CD4-positive, alpha-beta memory T cell (primary cell): ENCODE measurements at regions not wholly inside any gene's neighbourhood (a gene's known extent, or its start where the extent isn't known, plus 50 kb on each side); places are given as distances from the start of the nearest gene placed in this dataset.

Experiments used
- CTCF ChIA-PET: fragments of 350-600 bp; sonication (Branson Sonifier 250); formaldehyde crosslinking; loops from one replicate; lab custom pipeline; 2021; ENCODE audit warnings: inconsistent platforms; ENCODE audit not compliant: partially characterized antibody; lab: Charles Lee
- POLR2A ChIA-PET: fragments of 350-600 bp; sonication (Branson Sonifier 250); formaldehyde crosslinking; loops from one replicate; lab custom pipeline; 2021; ENCODE audit not compliant: partially characterized antibody; lab: Charles Lee
- DNase-seq, 5 donors: peaks; one replicate each; pipeline versions ENCODE4 v3.0.0 to v3.0.0-alpha.2; 2020 to 2022; ENCODE audit warnings: mixed read lengths in 1 of 5
- H3K27ac ChIP-seq: one replicate; pipeline ENCODE4 v1.7.0; 2013; ENCODE audit warnings: low read depth, low read length
- H3K27me3 ChIP-seq: 2 replicates; pipeline ENCODE4 v1.7.0; 2013; ENCODE audit warnings: mild to moderate bottlenecking, low read length, moderate library complexity; ENCODE audit not compliant: insufficient read depth
- H3K36me3 ChIP-seq: 2 replicates; pipeline ENCODE4 v1.7.0; 2013; ENCODE audit warnings: mild to moderate bottlenecking, low read length, moderate library complexity; ENCODE audit not compliant: insufficient read depth
- H3K4me1 ChIP-seq: 2 replicates; pipeline ENCODE4 v1.7.0; 2013; ENCODE audit warnings: mild to moderate bottlenecking, low read length, moderate library complexity; ENCODE audit not compliant: insufficient read depth
- H3K4me3 ChIP-seq, 2 donors: one replicate each; pipeline ENCODE4 v1.7.0; 2013; ENCODE audit warnings: low read length in 2 of 2, mild to moderate bottlenecking in 1 of 2
- H3K9me3 ChIP-seq, 2 donors: one replicate each; pipeline ENCODE4 v1.7.0; 2013; ENCODE audit warnings: low read length in 2 of 2, control low read depth in 1 of 2; ENCODE audit not compliant: control insufficient read depth in 1 of 2
- H3K27ac Mint-ChIP-seq, 7 donors: one replicate each; pipeline ENCODE4 v1.8.0; 2020 to 2021; ENCODE audit warnings: mixed read lengths in 7 of 7, mild to moderate bottlenecking in 6 of 7, inconsistent platforms in 3 of 7, moderate library complexity in 3 of 7
- H3K27me3 Mint-ChIP-seq, 2 donors: one replicate each; pipeline ENCODE4 v1.8.0; 2020 to 2021; ENCODE audit warnings: mixed read lengths in 2 of 2
- H3K36me3 Mint-ChIP-seq, 2 donors: one replicate each; pipeline ENCODE4 v1.8.0; 2020 to 2021; ENCODE audit warnings: mixed read lengths in 2 of 2, inconsistent platforms in 1 of 2, mild to moderate bottlenecking in 1 of 2
- H3K4me1 Mint-ChIP-seq, 4 donors: one replicate each; pipeline ENCODE4 v1.8.0; 2020 to 2021; ENCODE audit warnings: mixed read lengths in 4 of 4, mild to moderate bottlenecking in 1 of 4
- H3K4me3 Mint-ChIP-seq, 8 donors: one replicate each; pipeline ENCODE4 v1.8.0; 2020 to 2021; ENCODE audit warnings: mixed read lengths in 8 of 8, mild to moderate bottlenecking in 7 of 8, moderate library complexity in 6 of 8, inconsistent platforms in 3 of 8
- H3K9me3 Mint-ChIP-seq, 8 donors: one replicate each; pipeline ENCODE4 v1.8.0; 2020 to 2021; ENCODE audit warnings: mixed read lengths in 8 of 8, mild to moderate bottlenecking in 5 of 8, inconsistent platforms in 3 of 8, moderate library complexity in 1 of 8
- intact Hi-C: fragments of 100-400 bp; cut with micrococcal nuclease; formaldehyde crosslinking; loops from one replicate; pipeline ENCODE4 v1.15.1; 2023

GRCh38 chr1:43009274-43009673 lies 50.6 kb upstream of the SLC2A1 start:
- ChIA-PET CTCF (no interaction called here), POLR2A (no interaction called here)
- H3K36me3 ChIP-seq, result no peaks in the 10 kb centered on the region
- Mint-ChIP-seq H3K4me1 (peaks cover 0 to 2% (median 0%) of the 10 kb centered on the region in 4 donors), H3K27me3 (peaks cover 9 to 12% of the 10 kb centered on the region in 2 donors), H3K36me3 (no peaks in the 10 kb centered on the region), H3K4me3 (no peak overlapping the region), H3K27ac (no peak overlapping the region), H3K9me3 (no peaks in the 10 kb centered on the region)
- no peaks in the 10 kb centered on the region for H3K9me3 ChIP-seq
- intact Hi-C loops, result no loop called here
- H3K4me3 ChIP-seq, result no peak overlapping the region
- H3K27ac ChIP-seq, result no peak overlapping the region
- no peaks in the 10 kb centered on the region for H3K27me3 ChIP-seq
- no peak for DNase-seq
- H3K4me1 ChIP-seq, result peaks cover 4% of the 10 kb centered on the region

DNA sequence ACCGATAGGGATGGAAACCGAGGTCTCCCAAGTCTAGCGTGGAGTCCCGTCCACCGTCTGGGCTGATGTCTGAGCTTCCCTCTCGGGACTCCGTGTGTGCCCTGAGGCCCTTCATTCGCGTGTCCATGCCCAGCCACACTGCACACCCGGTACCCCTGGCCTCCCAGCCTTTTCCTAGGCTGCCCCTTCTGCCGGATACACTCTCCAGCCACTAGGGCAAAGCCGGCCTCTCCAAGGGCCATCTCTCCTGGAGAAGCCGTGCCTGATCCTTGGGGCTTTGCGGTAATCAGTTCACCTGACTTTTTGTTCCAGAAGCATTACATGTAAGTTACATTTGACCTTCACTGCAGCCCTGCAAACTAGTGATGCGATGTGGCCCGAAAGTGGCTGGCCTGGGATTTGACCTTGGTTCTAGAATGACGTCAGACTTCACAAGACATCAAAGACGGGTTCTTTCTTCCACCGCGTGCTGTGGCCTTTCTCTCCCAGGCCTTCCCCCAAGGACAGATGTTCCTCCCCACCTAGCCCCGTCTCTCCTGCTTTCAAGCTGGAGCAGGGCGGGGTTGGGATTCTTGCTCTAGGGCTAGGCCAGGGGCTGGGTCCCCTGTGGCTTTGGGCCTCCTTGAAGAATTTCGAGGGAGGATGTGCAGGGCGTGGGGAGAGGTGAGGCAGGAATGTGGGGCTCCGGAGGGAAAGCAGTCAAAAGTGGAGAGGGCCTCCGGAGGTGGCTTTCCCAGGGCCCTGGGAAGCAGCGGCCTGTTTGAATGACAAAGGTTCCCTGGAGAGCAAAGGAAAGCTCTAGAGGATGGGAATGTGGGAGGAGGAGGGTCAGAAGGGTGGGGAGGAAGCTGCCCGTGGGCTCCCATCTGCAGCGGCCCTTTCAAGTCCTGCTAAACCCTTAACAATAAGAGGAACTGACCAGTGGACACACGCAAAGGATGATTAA lies 49.7 kb upstream of the SLC2A1 start:
- H3K27me3 ChIP-seq, result no peaks in the 10 kb centered on the region
- no peak overlapping the region for H3K27ac Mint-ChIP-seq
- H3K4me1 Mint-ChIP-seq, result peaks cover 0 to 2% (median 0%) of the 10 kb centered on the region in 4 donors
- POLR2A ChIA-PET, result no interaction called here
- no peaks in the 10 kb centered on the region for H3K36me3 Mint-ChIP-seq
- no peak overlapping the region for H3K4me3 Mint-ChIP-seq
- H3K36me3 ChIP-seq, result no peaks in the 10 kb centered on the region
- DNase-seq, result no peak
- H3K9me3 Mint-ChIP-seq, result no peaks in the 10 kb centered on the region
- intact Hi-C loops, result no loop called here
- no peak overlapping the region for H3K27ac ChIP-seq
- no peaks in the 10 kb centered on the region for H3K9me3 ChIP-seq
- CTCF ChIA-PET, result no interaction called here
- peaks cover 9 to 12% of the 10 kb centered on the region in 2 donors for H3K27me3 Mint-ChIP-seq
- H3K4me3 ChIP-seq, result no peak overlapping the region
- peaks cover 4% of the 10 kb centered on the region for H3K4me1 ChIP-seq
